B cell (primary cell): ENCODE measurements at regions not wholly inside any gene's neighbourhood (a gene's known extent, or its start where the extent isn't known, plus 50 kb on each side); places are given as distances from the start of the nearest gene placed in this dataset.

Experiments
- ATAC-seq: fragments of 200-7000 bp; cut with Tn5 transposase; one replicate; pipeline ENCODE4 v1.10.0; 2021; ENCODE audit warnings: low read depth, mild to moderate bottlenecking, moderate number of reproducible peaks, moderate library complexity
- CTCF ChIA-PET: fragments of 350-600 bp; sonication (Branson Sonifier 250); formaldehyde crosslinking; loops from one replicate; lab custom pipeline; 2021; ENCODE audit warnings: antibody characterized with exemption, inconsistent platforms; lab: Charles Lee
- POLR2A ChIA-PET: fragments of 350-600 bp; sonication (Branson Sonifier 250); formaldehyde crosslinking; loops from one replicate; lab custom pipeline; 2021; ENCODE audit warnings: antibody characterized with exemption; lab: Charles Lee
- DNase-seq: peaks from one replicate; pipeline ENCODE4 v3.0.0; 2013
- H2AFZ ChIP-seq: 2 replicates; pipeline ENCODE4 v1.6.1; 2012; ENCODE audit warnings: mild to moderate bottlenecking, low read depth, low read length; ENCODE audit not compliant: insufficient read depth, poor library complexity, severe bottlenecking
- H3K27ac ChIP-seq, 2 donors: 1 replicate in 1 of 2; 2 replicates in 1 of 2; pipeline ENCODE4 v1.5.1; 2012 to 2013; ENCODE audit warnings: low read length in 2 of 2, mild to moderate bottlenecking in 2 of 2, moderate library complexity in 1 of 2
- H3K27me3 ChIP-seq, 4 experiments: fragments of 200-600 bp in 1 of 4; sonication (generic) in 1 of 4; replicated peaks in 1 of 4; 1 replicate in 2 of 4; 2 replicates in 2 of 4; pipeline versions ENCODE4 v1.6.1 to v1.7.0; 2013 to 2016; ENCODE audit warnings: low read length in 3 of 4, mild to moderate bottlenecking in 2 of 4, mixed read lengths in 1 of 4, moderate library complexity in 1 of 4; ENCODE audit not compliant: insufficient read depth in 4 of 4, control insufficient read depth in 3 of 4; ENCODE audit errors: control extremely low read depth in 1 of 4
- H3K36me3 ChIP-seq, 2 experiments: replicated peaks in 1 of 2; 1 replicate in 1 of 2; 2 replicates in 1 of 2; pipeline versions ENCODE4 v1.6.1 to v1.7.1; 2013; ENCODE audit warnings: low read length in 1 of 2; ENCODE audit not compliant: insufficient read depth in 2 of 2, control insufficient read depth in 1 of 2; ENCODE audit errors: control extremely low read depth in 1 of 2, extremely low read depth in 1 of 2
- H3K4me1 ChIP-seq, 2 donors: fragments of 200-600 bp in 1 of 2; sonication (generic) in 1 of 2; 1 replicate in 1 of 2; 2 replicates in 1 of 2; pipeline versions ENCODE4 v1.5.1 to v1.6.1; 2013 to 2017; ENCODE audit warnings: low read length in 2 of 2; ENCODE audit not compliant: control insufficient read depth in 2 of 2, insufficient read depth in 2 of 2
- H3K4me2 ChIP-seq: replicated peaks from 2 replicates; pipeline ENCODE3; 2012; ENCODE audit warnings: mild to moderate bottlenecking, low read depth, low read length; ENCODE audit not compliant: poor library complexity, severe bottlenecking
- H3K4me3 ChIP-seq, 5 experiments: fragments of 200-600 bp in 1 of 5; sonication (generic) in 1 of 5; 1 replicate in 3 of 5; 2 replicates in 2 of 5; pipeline versions ENCODE4 v1.5.1 to v1.7.0; 2011 to 2016; ENCODE audit warnings: low read length in 4 of 5, mild to moderate bottlenecking in 4 of 5, low read depth in 2 of 5, control low read depth in 1 of 5, moderate library complexity in 1 of 5; ENCODE audit not compliant: insufficient read depth in 1 of 5; ENCODE audit errors: control extremely low read depth in 1 of 5, extremely low read depth in 1 of 5
- H3K79me2 ChIP-seq: fragments of 200-600 bp; sonication (generic); one replicate; pipeline ENCODE4 v1.6.0; 2016; ENCODE audit warnings: low read length; ENCODE audit not compliant: control insufficient read depth, insufficient read depth
- H3K9ac ChIP-seq: fragments of 200-600 bp; sonication (generic); 2 replicates; pipeline ENCODE4 v1.6.1; 2017; ENCODE audit warnings: mild to moderate bottlenecking, low read length, moderate library complexity
- H3K9me3 ChIP-seq, 3 donors: one replicate each; pipeline versions ENCODE4 v1.6.1 to v1.7.1; 2013; ENCODE audit warnings: low read length in 2 of 3; ENCODE audit not compliant: control insufficient read depth in 2 of 3, insufficient read depth in 1 of 3; ENCODE audit errors: control extremely low read depth in 1 of 3
- H4K20me1 ChIP-seq: 2 replicates; pipeline ENCODE4 v1.6.0; 2012; ENCODE audit warnings: mild to moderate bottlenecking, low read length; ENCODE audit not compliant: insufficient read depth, control insufficient read depth, poor library complexity, severe bottlenecking
- H3K27ac Mint-ChIP-seq: one replicate; pipeline ENCODE4 v1.8.0; 2021; ENCODE audit warnings: mixed read lengths
- H3K27me3 Mint-ChIP-seq: one replicate; pipeline ENCODE4 v1.8.0; 2021; ENCODE audit warnings: mixed read lengths
- H3K4me1 Mint-ChIP-seq: one replicate; pipeline ENCODE4 v1.8.0; 2021; ENCODE audit warnings: mixed read lengths
- H3K4me3 Mint-ChIP-seq: one replicate; pipeline ENCODE4 v1.8.0; 2021; ENCODE audit warnings: mixed read lengths
- H3K9me3 Mint-ChIP-seq: one replicate; pipeline ENCODE4 v1.8.0; 2022; ENCODE audit warnings: mixed read lengths; ENCODE audit not compliant: insufficient read depth
- CTCF ChIP-seq: fragments of 200-600 bp; IDR thresholded peaks from one replicate; pipeline ENCODE4 v1.8.0; 2022; ENCODE audit warnings: antibody characterized with exemption, mild to moderate bottlenecking
- EZH2 ChIP-seq: IDR thresholded peaks from 2 replicates; pipeline ENCODE4 v1.6.1; 2012; ENCODE audit warnings: borderline replicate concordance, low read depth, mild to moderate bottlenecking, moderate library complexity, low read length; ENCODE audit not compliant: insufficient read depth, poor library complexity, severe bottlenecking
- WGBS: methylation state at CpG from one replicate; pipeline ENCODE4 v1.1.5; 2013; ENCODE audit warnings: missing lambda C conversion rate; ENCODE audit not compliant: insufficient coverage; 5-methylcytosine and 5-hydroxymethylcytosine counted together
- intact Hi-C: fragments of 100-400 bp; cut with micrococcal nuclease; formaldehyde crosslinking; loops from one replicate; pipeline ENCODE4 v1.10.0; 2022

DNA sequence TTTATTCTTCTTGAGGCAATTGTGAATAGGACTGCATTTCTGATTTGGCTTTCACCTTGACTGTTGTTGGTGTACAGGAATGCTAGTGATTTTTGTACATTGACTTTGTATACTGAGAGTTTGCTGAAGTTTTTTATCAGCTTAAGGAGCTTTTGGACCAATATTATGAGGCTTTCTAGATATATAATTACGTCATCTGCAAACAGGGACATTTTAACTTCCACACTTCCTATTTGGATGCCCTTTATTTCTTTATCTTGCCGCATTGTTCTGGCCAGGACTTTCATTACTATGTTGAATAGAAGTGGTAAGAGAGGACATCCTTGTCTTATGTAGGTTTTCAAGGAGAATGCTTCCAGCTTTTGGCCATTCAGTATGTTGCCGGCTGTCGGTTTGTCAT lies 425.4 kb upstream of the CHAC2 start:
- no peak overlapping the region for H2AFZ ChIP-seq
- ChIA-PET POLR2A (no interaction called here), CTCF (no interaction called here)
- TF ChIP-seq CTCF (no peak), EZH2 (no peak)
- no peak for DNase-seq
- H3K9me3 ChIP-seq, result no peaks in the 10 kb centered on the region
- no peaks in the 10 kb centered on the region for H3K27me3 ChIP-seq
- no peak for ATAC-seq
- WGBS, result no CpG with 5 or more reads among the region's 4 CpGs
- H3K4me2 ChIP-seq, result no peak overlapping the region
- Mint-ChIP-seq H3K27ac (no peak overlapping the region), H3K4me1 (no peaks in the 10 kb centered on the region), H3K4me3 (no peak overlapping the region), H3K27me3 (no peaks in the 10 kb centered on the region), H3K9me3 (no peaks in the 10 kb centered on the region)
- no peaks in the 10 kb centered on the region for H4K20me1 ChIP-seq
- no peaks in the 10 kb centered on the region for H3K4me1 ChIP-seq
- intact Hi-C loops, result no loop called here
- H3K36me3 ChIP-seq, result no peaks in the 10 kb centered on the region
- no peaks in the 10 kb centered on the region for H3K79me2 ChIP-seq
- no peak overlapping the region for H3K4me3 ChIP-seq
- H3K9ac ChIP-seq, result no peak overlapping the region
- H3K27ac ChIP-seq, result no peak overlapping the region

- Mint-ChIP-seq H3K27ac (no peak overlapping the region), H3K4me1 (no peaks in the 10 kb centered on the region), H3K4me3 (no peak overlapping the region), H3K9me3 (no peaks in the 10 kb centered on the region), H3K27me3 (no peaks in the 10 kb centered on the region)
- Histone ChIP-seq H3K9ac (no peak overlapping the region), H3K27me3 (no peaks in the 10 kb centered on the region), H3K4me1 (no peaks in the 10 kb centered on the region), H3K79me2 (no peaks in the 10 kb centered on the region), H2AFZ (no peak overlapping the region), H3K27ac (no peak overlapping the region), H3K4me2 (no peak overlapping the region), H3K9me3 (no peaks in the 10 kb centered on the region), H3K4me3 (no peak overlapping the region), H3K36me3 (no peaks in the 10 kb centered on the region), H4K20me1 (no peaks in the 10 kb centered on the region)
- TF ChIP-seq EZH2 (no peak), CTCF (no peak)
- no peak for DNase-seq
- POLR2A ChIA-PET, result no interaction called here
- intact Hi-C loops, result no loop called here
- 76% methylated on average over 2 of the region's 4 CpGs for WGBS
- CTCF ChIA-PET, result no interaction called here
- ATAC-seq, result no peak
Observed at GRCh38 chr2:53334610-53335009, 433.0 kb upstream of the CHAC2 start.
